ENCODE measurements at regions not wholly inside any gene's neighbourhood (a gene's known extent, or its start where the extent isn't known, plus 50 kb on each side); places are given as distances from the start of the nearest gene placed in this dataset.

- TF ChIP-seq YY1 (IDR thresholded peaks at IDR 0.05; ENCODE audit: extremely low read depth, insufficient replicate concordance, low read depth, low read length) (no peak), POLR2A (IDR thresholded peaks at IDR 0.05; ENCODE audit: borderline replicate concordance, extremely low read depth, insufficient read depth, insufficient read length) (no peak), RAD21 (IDR thresholded peaks at IDR 0.05; ENCODE audit: low read depth) (no peak)
These were observed 108.3 kb upstream of the FER start for GRCh38 chr5:108639366-108639765.
